ENCODE measurements at regions not wholly inside any gene's neighbourhood (a gene's known extent, or its start where the extent isn't known, plus 50 kb on each side); places are given as distances from the start of the nearest gene placed in this dataset.

DNA sequence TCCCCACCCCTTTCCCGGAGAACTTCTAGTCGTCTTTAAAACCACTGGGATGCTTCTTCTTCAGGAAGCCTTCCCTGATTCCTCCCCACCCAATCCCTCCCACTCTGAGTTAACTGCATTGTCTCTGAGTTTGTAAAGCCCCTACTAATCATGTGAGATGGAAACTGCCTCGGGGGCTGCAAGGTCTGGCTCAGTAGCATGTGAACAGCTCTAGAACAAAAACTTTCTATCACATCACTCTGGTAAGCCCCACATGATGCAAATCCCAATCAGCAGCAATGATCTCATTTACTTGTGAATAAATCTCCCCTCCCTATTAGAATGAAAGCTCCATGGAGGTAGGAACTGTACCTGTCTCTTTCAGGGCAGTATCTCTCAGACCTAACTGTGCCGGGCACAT, 141.0 kb upstream of the JUN start:
- no peak overlapping the region for H3K27ac ChIP-seq (ENCODE audit: low read length)
- no peaks in the 10 kb centered on the region for H3F3A ChIP-seq (ENCODE audit: insufficient read depth, low read length, poor library complexity, severe bottlenecking)
- no peaks in the 10 kb centered on the region for H3K79me2 ChIP-seq (replicated peaks; ENCODE audit: insufficient read depth, low read length)
- no peaks in the 10 kb centered on the region for H4K20me1 ChIP-seq (ENCODE audit: insufficient read depth)
- no peaks in the 10 kb centered on the region for H3K9me2 ChIP-seq (ENCODE audit: insufficient read depth, low read length)
- no peaks in the 10 kb centered on the region for H3K27me3 ChIP-seq (ENCODE audit: insufficient read depth, low read depth, low read length)
- H3K36me3 ChIP-seq (ENCODE audit: insufficient read depth, low read length), result no peaks in the 10 kb centered on the region
- H3K4me3 ChIP-seq (ENCODE audit: low read length), result no peak overlapping the region
- TF ChIP-seq TAF1 (IDR thresholded peaks at IDR 0.05; ENCODE audit: low read depth), result no peak
- no peak for TF ChIP-seq RAD21 (conservative IDR thresholded peaks at IDR 0.05)
- TF ChIP-seq, protein P1, sequence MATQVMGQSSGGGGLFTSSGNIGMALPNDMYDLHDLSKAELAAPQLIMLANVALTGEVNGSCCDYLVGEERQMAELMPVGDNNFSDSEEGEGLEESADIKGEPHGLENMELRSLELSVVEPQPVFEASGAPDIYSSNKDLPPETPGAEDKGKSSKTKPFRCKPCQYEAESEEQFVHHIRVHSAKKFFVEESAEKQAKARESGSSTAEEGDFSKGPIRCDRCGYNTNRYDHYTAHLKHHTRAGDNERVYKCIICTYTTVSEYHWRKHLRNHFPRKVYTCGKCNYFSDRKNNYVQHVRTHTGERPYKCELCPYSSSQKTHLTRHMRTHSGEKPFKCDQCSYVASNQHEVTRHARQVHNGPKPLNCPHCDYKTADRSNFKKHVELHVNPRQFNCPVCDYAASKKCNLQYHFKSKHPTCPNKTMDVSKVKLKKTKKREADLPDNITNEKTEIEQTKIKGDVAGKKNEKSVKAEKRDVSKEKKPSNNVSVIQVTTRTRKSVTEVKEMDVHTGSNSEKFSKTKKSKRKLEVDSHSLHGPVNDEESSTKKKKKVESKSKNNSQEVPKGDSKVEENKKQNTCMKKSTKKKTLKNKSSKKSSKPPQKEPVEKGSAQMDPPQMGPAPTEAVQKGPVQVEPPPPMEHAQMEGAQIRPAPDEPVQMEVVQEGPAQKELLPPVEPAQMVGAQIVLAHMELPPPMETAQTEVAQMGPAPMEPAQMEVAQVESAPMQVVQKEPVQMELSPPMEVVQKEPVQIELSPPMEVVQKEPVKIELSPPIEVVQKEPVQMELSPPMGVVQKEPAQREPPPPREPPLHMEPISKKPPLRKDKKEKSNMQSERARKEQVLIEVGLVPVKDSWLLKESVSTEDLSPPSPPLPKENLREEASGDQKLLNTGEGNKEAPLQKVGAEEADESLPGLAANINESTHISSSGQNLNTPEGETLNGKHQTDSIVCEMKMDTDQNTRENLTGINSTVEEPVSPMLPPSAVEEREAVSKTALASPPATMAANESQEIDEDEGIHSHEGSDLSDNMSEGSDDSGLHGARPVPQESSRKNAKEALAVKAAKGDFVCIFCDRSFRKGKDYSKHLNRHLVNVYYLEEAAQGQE (IDR thresholded peaks at IDR 0.05; ENCODE audit: borderline replicate concordance), result no peak
- no peak for TF ChIP-seq EZH2 (IDR thresholded peaks at IDR 0.05; ENCODE audit: borderline replicate concordance, insufficient read depth, low read length, poor library complexity, severe bottlenecking)
- TF ChIP-seq POLR2AphosphoS5 (IDR thresholded peaks at IDR 0.05), result no peak
- no peak for TF ChIP-seq SMC3 (conservative IDR thresholded peaks at IDR 0.05; ENCODE audit: poor library complexity)
- no peak for TF ChIP-seq MXI1 (conservative IDR thresholded peaks at IDR 0.05; ENCODE audit: poor library complexity, severe bottlenecking)
- no peaks in the 10 kb centered on the region for H3K9me3 ChIP-seq (ENCODE audit: low read length)
- H3K4me2 ChIP-seq (ENCODE audit: low read length), result no peak overlapping the region
- H2AFZ ChIP-seq (ENCODE audit: low read depth, low read length), result no peak overlapping the region
- no peak overlapping the region for H3K9ac ChIP-seq (ENCODE audit: low read length)

DNA sequence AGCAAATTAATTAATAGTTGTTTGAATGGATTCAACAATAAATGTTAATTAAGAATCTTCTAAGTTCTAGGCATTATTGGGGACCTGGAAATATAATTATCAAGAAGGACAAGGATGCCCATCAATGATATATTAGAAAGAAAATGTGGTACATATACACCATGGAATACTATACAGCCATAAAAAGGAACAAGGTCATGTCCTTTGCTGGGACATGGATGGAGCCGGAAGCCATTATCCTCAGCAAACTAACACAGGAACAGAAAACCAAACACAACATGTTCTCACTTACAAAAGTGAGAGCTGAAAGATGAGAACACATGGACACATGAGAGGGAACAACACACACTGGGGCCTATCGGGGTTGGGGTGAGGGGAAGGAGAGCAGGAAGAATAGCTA, 141.4 kb upstream of the JUN start:
- H2AFZ ChIP-seq (ENCODE audit: low read depth, low read length), result no peak overlapping the region
- no peaks in the 10 kb centered on the region for H3K36me3 ChIP-seq (ENCODE audit: insufficient read depth, low read length)

More for the DNA sequence above, 141.4 kb upstream of the JUN start:
- no peaks in the 10 kb centered on the region for H4K20me1 ChIP-seq (ENCODE audit: insufficient read depth)
- H3K4me2 ChIP-seq (ENCODE audit: low read length), result no peak overlapping the region
- TF ChIP-seq EZH2 (IDR thresholded peaks at IDR 0.05; ENCODE audit: borderline replicate concordance, insufficient read depth, low read length, poor library complexity, severe bottlenecking), result no peak
- TF ChIP-seq MXI1 (conservative IDR thresholded peaks at IDR 0.05; ENCODE audit: poor library complexity, severe bottlenecking), result no peak
- TF ChIP-seq SMC3 (conservative IDR thresholded peaks at IDR 0.05; ENCODE audit: poor library complexity), result no peak
- TF ChIP-seq, protein P2, sequence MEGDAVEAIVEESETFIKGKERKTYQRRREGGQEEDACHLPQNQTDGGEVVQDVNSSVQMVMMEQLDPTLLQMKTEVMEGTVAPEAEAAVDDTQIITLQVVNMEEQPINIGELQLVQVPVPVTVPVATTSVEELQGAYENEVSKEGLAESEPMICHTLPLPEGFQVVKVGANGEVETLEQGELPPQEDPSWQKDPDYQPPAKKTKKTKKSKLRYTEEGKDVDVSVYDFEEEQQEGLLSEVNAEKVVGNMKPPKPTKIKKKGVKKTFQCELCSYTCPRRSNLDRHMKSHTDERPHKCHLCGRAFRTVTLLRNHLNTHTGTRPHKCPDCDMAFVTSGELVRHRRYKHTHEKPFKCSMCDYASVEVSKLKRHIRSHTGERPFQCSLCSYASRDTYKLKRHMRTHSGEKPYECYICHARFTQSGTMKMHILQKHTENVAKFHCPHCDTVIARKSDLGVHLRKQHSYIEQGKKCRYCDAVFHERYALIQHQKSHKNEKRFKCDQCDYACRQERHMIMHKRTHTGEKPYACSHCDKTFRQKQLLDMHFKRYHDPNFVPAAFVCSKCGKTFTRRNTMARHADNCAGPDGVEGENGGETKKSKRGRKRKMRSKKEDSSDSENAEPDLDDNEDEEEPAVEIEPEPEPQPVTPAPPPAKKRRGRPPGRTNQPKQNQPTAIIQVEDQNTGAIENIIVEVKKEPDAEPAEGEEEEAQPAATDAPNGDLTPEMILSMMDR (IDR thresholded peaks at IDR 0.05; ENCODE audit: poor library complexity, severe bottlenecking), result no peak
- TF ChIP-seq, protein P1 (IDR thresholded peaks at IDR 0.05; ENCODE audit: borderline replicate concordance), result no peak
- TF ChIP-seq EP300 (conservative IDR thresholded peaks at IDR 0.05; ENCODE audit: poor library complexity, severe bottlenecking), result no peak
- no peak for TF ChIP-seq POLR2AphosphoS5 (IDR thresholded peaks at IDR 0.05)
- no peak for TF ChIP-seq TAF1 (IDR thresholded peaks at IDR 0.05; ENCODE audit: low read depth)
- TF ChIP-seq RAD21 (conservative IDR thresholded peaks at IDR 0.05), result no peak
- H3K27ac ChIP-seq (ENCODE audit: low read length), result no peak overlapping the region
- H3K4me3 ChIP-seq (ENCODE audit: low read length), result no peak overlapping the region
- no peaks in the 10 kb centered on the region for H3K9me3 ChIP-seq (ENCODE audit: low read length)
- no peaks in the 10 kb centered on the region for H3F3A ChIP-seq (ENCODE audit: insufficient read depth, low read length, poor library complexity, severe bottlenecking)
- H3K27me3 ChIP-seq (ENCODE audit: insufficient read depth, low read depth, low read length), result no peaks in the 10 kb centered on the region
- H3K79me2 ChIP-seq (replicated peaks; ENCODE audit: insufficient read depth, low read length), result no peaks in the 10 kb centered on the region
- H3K9ac ChIP-seq (ENCODE audit: low read length), result no peak overlapping the region
- no peaks in the 10 kb centered on the region for H3K9me2 ChIP-seq (ENCODE audit: insufficient read depth, low read length)
